SK-N-SH (cell line): ENCODE measurements at regions not wholly inside any gene's neighbourhood (a gene's known extent, or its start where the extent isn't known, plus 50 kb on each side); places are given as distances from the start of the nearest gene placed in this dataset.

Experiments used
- CTCF ChIP-seq: fragments of 200-600 bp; sonication (generic); IDR thresholded peaks from 2 replicates; pipeline ENCODE4 v1.6.1; 2017; ENCODE audit warnings: antibody characterized with exemption, mild to moderate bottlenecking, moderate library complexity
- ELF1 ChIP-seq: IDR thresholded peaks from 2 replicates; pipeline ENCODE4 v1.4.0; 2012
- POLR2AphosphoS5 ChIP-seq: IDR thresholded peaks from 2 replicates; pipeline ENCODE4 v1.6.1; 2012; ENCODE audit warnings: low read depth, low read length
- REST ChIP-seq: IDR thresholded peaks from 2 replicates; pipeline ENCODE4 v1.6.1; 2012; ENCODE audit warnings: mild to moderate bottlenecking, low read depth, low read length, moderate library complexity

- TF ChIP-seq CTCF (no peak), REST (no peak), POLR2AphosphoS5 (no peak), ELF1 (no peak)
Observed at GRCh38 chr3:8173892-8174291, 327.7 kb upstream of the LMCD1 start.
